GM06990 (cell line): ENCODE measurements at regions not wholly inside any gene's neighbourhood (a gene's known extent, or its start where the extent isn't known, plus 50 kb on each side); places are given as distances from the start of the nearest gene placed in this dataset.
A peak's percentile ranks its signal among the peaks of the same experiment; 100 is the strongest.

Experiments used
- DNase-seq: peaks from one replicate; pipeline ENCODE4 v3.0.0-alpha.2; 2011; ENCODE audit not compliant: insufficient read length; ENCODE audit errors: extremely low read depth
- H3K27me3 ChIP-seq: replicated peaks from 2 replicates; pipeline ENCODE4 v1.6.0; 2011; ENCODE audit warnings: low read length; ENCODE audit not compliant: control insufficient read depth, insufficient read depth
- H3K36me3 ChIP-seq: 2 replicates; pipeline ENCODE4 v1.5.1; 2011; ENCODE audit warnings: low read length; ENCODE audit not compliant: control insufficient read depth, insufficient read depth
- H3K4me3 ChIP-seq: replicated peaks from 2 replicates; pipeline ENCODE4 v1.5.1; 2011; ENCODE audit warnings: low read depth, mild to moderate bottlenecking, control low read depth, low read length
- TF ChIP-seq, protein P1 (sequence below): IDR thresholded peaks from 2 replicates; pipeline ENCODE4 v1.5.1; 2011; ENCODE audit warnings: low read length, control low read depth, mild to moderate bottlenecking, inconsistent platforms; ENCODE audit not compliant: insufficient read depth, poor library complexity, severe bottlenecking

DNA sequence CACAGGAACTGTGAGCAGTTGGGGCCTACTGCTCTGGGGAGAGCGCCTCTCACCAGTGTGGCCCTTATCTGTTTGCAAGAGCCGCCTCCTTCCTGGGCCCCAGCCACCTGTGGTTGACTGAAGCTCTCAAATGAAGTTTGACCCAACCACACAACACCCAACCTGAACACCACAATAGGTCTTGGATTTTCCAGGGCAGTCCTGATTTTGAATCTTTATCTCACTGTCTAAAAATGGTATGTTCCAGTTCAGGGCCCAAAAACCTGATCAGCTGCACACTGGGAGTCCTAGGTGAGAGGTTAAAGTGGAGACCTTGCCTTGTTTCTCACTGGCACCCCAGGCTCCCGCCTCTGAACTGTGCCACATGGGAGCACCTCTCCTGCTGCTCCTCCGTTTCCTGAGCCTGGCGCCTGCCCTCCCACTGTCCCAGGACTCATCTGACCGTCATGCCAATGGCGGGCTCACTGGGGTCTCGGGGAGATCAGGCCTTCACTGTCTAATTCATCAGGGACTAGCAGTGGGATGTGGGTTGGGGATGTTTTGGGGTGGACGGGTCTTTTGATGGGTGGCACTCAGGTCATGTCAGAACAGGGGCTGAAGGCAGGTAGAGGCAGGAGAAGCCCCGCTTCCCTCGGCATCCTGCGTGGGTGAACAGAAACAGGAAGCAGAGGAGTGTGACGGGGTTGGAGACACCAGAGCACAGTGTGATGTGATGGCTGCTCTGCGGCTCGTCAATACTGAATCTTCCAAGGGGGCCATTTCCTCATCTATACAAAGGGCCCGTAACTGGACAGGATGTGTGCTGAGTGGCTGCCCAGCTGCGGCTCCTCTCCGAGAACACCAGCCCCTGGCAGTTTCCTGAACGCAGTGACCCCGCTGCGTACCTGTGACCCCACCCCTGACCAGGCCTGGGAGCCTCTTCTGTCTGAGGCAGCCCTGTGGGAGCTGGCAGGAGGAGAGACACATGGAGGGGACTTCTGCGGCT, 59.6 kb upstream of the ITPKB start:
- no peaks in the 10 kb centered on the region for H3K27me3 ChIP-seq
- DNase-seq = peak; percentile 73
- TF ChIP-seq, protein P1, sequence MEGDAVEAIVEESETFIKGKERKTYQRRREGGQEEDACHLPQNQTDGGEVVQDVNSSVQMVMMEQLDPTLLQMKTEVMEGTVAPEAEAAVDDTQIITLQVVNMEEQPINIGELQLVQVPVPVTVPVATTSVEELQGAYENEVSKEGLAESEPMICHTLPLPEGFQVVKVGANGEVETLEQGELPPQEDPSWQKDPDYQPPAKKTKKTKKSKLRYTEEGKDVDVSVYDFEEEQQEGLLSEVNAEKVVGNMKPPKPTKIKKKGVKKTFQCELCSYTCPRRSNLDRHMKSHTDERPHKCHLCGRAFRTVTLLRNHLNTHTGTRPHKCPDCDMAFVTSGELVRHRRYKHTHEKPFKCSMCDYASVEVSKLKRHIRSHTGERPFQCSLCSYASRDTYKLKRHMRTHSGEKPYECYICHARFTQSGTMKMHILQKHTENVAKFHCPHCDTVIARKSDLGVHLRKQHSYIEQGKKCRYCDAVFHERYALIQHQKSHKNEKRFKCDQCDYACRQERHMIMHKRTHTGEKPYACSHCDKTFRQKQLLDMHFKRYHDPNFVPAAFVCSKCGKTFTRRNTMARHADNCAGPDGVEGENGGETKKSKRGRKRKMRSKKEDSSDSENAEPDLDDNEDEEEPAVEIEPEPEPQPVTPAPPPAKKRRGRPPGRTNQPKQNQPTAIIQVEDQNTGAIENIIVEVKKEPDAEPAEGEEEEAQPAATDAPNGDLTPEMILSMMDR = no peak
- H3K36me3 ChIP-seq = no peaks in the 10 kb centered on the region
- H3K4me3 ChIP-seq = no peak overlapping the region

DNA sequence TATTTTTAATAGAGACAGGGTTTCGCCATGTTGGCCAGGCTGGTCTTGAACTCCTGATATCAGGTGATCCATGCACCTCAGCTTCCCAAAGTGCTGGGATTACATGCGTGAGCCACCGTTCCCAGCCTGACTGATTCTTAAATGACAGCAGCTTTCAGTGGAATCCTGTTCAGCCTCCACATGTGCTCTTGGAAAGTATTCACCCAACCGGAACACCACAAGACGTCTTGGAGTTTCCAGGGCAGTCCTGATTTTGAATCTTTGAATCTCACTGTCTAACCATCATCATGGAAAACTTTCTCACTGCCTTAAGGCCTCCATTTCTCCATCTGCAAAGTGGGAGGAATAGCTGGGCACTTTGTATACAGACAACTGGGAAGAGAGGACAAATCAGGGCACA, 58.1 kb upstream of the ITPKB start:
- no peaks in the 10 kb centered on the region for H3K27me3 ChIP-seq
- H3K4me3 ChIP-seq = no peak overlapping the region
- no peaks in the 10 kb centered on the region for H3K36me3 ChIP-seq
- no peak for DNase-seq
- TF ChIP-seq, protein P1 = no peak

DNA sequence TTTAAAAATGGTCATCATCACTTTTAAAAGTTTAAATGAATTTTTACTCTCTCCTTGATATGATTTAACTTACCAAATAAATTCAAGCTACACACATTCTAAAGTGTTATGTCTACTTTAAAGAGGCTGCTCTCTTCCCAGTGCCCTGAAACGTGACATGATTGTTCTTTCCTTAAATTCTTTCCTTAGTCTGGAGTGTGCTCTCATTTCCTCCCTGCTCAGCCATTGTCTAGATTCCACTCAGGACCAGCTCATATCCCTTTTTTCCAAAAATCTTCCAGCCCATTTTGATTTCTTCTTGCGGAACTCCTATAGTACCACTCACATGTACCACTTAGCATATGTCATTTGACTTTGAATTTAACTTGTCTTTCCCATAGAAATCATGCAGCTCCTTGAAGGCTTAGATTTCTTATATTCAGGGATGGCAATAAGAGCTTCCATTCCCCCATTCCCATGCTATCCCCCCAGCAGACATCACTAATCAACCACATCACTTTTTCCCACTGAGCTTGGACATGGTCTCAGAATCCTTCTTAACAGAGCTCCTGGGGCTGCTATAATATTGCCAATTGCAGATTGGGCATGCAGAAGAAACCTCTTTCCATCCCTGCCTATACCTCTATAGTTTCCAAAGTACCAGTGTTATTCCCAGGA, 54.7 kb upstream of the ITPKB start:
- no peak overlapping the region for H3K4me3 ChIP-seq
- no peaks in the 10 kb centered on the region for H3K36me3 ChIP-seq
- TF ChIP-seq, protein P1 = no peak
- no peak for DNase-seq
- no peaks in the 10 kb centered on the region for H3K27me3 ChIP-seq

DNA sequence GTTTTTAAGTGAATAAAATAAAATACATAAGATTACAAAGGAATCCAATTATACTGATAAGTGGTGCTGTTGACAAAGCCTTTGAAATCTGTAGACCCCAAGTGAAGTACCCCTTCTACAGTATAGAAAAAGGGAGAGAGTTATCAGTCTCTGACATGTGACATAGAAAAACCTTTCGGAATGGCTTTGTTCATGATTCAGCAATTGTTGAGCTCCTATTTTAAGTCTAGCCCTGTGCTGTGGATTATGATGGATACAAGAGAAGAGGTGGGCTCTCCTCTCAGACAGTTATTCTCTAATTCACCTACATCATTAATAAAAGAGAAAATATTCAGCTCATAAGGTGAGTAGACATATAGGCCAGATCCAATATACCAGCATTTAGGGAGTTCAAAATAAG, 53.3 kb upstream of the ITPKB start:
- no peak for DNase-seq
- H3K36me3 ChIP-seq = no peaks in the 10 kb centered on the region
- no peaks in the 10 kb centered on the region for H3K27me3 ChIP-seq
- no peak overlapping the region for H3K4me3 ChIP-seq
- TF ChIP-seq, protein P1 = no peak

DNA sequence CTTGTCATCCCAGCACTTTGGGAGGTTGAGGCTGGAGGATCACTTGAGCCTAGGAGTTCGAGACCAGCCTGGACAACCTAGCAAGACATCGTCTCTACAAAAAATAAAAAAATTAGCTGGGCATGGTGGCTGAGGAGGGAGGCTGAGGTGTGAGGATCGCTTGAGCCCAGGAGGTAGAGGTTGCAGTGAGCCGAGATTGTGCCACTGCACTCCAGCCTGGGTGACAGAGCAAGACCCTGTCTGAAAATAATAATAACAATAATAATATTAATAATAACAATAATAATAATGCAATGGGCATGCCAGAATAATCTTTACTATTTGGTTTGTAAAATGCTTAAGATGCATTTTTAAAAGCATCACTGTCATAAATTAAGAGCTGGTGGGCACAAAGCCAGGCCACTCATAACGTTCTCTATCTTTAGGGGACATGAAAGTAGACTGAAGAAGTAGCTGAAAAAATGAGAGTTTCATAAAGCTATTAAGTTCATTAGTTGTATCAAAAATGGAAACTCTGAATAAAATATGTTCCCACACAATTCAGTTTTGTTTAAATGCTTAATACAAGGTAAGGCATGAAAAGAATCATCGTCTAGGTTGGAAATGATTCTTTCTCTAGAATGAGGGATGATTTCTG, 51.6 kb upstream of the ITPKB start:
- DNase-seq = no peak
- TF ChIP-seq, protein P1 = no peak
- Histone ChIP-seq H3K4me3 (no peak overlapping the region), H3K27me3 (no peaks in the 10 kb centered on the region), H3K36me3 (no peaks in the 10 kb centered on the region)
